ENCODE measurements at regions not wholly inside any gene's neighbourhood (a gene's known extent, or its start where the extent isn't known, plus 50 kb on each side); places are given as distances from the start of the nearest gene placed in this dataset.

DNA sequence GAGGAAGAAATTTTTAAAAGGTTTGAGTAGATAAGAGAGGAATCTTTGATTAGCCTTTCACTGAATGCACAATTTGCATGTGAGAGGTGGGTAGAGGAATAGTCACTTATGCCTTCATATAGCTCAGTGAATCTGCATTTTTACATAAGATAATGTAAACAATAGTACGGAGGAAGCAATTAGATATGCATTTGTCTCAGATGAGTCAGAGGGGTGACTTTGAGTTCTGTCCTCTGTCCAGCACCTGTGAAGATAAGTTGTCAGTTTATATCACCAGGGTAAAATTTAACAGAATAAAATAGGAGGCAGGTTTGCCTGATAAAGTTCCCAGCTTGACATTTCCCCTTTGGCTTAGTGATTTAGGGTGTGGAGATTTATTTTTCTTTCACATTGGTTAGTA lies 841.9 kb downstream of the PCDH18 start:
- no peak for DNase-seq (ENCODE audit: extremely low spot score)
- ChIA-PET POLR2A (no interaction called here), CTCF (interaction anchor here (0.9 to 1.1 kb wide), 2 partner anchors 9 to 22 kb away, joined by 3 to 4 read pairs; no protein-coding TSS in a partner anchor)
- TF ChIP-seq, protein P1, sequence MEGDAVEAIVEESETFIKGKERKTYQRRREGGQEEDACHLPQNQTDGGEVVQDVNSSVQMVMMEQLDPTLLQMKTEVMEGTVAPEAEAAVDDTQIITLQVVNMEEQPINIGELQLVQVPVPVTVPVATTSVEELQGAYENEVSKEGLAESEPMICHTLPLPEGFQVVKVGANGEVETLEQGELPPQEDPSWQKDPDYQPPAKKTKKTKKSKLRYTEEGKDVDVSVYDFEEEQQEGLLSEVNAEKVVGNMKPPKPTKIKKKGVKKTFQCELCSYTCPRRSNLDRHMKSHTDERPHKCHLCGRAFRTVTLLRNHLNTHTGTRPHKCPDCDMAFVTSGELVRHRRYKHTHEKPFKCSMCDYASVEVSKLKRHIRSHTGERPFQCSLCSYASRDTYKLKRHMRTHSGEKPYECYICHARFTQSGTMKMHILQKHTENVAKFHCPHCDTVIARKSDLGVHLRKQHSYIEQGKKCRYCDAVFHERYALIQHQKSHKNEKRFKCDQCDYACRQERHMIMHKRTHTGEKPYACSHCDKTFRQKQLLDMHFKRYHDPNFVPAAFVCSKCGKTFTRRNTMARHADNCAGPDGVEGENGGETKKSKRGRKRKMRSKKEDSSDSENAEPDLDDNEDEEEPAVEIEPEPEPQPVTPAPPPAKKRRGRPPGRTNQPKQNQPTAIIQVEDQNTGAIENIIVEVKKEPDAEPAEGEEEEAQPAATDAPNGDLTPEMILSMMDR (IDR thresholded peaks at IDR 0.05; ENCODE audit: control extremely low read depth, extremely low read depth, low read depth, missing control alignments), result no peak

- CTCF ChIA-PET, result no interaction called here
- DNase-seq (ENCODE audit: extremely low spot score), result no peak
- POLR2A ChIA-PET, result no interaction called here
- TF ChIP-seq, protein P1 (IDR thresholded peaks at IDR 0.05; ENCODE audit: control extremely low read depth, extremely low read depth, low read depth, missing control alignments), result no peak
These were observed 844.7 kb downstream of the PCDH18 start for GRCh38 chr4:136687596-136687995.

DNA sequence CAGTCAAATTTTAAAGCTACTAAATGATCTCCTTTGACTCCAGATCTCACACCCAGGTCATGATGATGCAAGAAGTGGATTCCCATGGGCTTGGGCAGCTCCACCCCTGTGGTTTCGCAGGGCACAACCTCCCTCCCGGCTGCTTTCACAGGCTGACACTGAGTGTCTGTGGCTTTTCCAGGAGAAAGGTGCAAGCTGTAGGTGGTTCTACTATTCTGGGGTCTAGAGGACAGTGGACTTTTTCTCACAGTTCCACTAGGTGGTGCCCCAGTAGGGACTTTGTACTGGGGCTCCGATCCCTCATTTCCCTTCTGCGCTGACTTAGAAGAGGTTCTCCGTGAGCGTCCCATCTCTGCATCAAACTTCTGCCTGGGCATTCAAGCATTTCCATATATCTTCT lies 845.2 kb downstream of the PCDH18 start:
- TF ChIP-seq, protein P1 (IDR thresholded peaks at IDR 0.05; ENCODE audit: control extremely low read depth, extremely low read depth, low read depth, missing control alignments), result no peak
- POLR2A ChIA-PET, result no interaction called here
- CTCF ChIA-PET, result interaction anchor here (1.6 to 1.7 kb wide), 2 partner anchors 8 to 27 kb away, joined by 3 to 4 read pairs; no protein-coding TSS in a partner anchor
- no peak for DNase-seq (ENCODE audit: extremely low spot score)

GRCh38 chr4:136680761-136681160 lies 851.5 kb downstream of the PCDH18 start:
- TF ChIP-seq, protein P1 (IDR thresholded peaks at IDR 0.05; ENCODE audit: control extremely low read depth, extremely low read depth, low read depth, missing control alignments), result no peak
- CTCF ChIA-PET, result interaction anchor here (1.4 kb wide), 1 partner anchor 10 kb away, joined by 4 read pairs; no protein-coding TSS in a partner anchor
- POLR2A ChIA-PET, result no interaction called here
- DNase-seq (ENCODE audit: extremely low spot score), result no peak

DNA sequence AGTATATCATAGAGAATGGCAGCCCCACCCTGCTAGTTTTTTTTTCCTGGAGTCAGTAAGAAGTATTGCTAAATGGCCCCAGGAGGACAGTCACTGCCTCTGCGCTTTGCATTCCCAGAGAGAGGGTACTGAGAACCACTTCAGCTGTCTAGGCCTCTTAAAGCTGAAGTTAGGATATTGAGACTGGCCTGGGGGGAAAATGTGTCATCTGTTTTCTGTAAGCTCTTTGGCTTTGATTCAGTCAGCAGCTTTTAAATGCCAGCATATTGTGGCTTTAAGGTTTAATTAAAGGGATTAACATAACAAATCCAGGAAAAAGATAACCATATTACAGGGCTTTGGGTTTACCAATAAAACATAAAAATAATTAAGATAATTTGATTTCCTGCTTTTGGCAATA lies 852.0 kb downstream of the PCDH18 start:
- CTCF ChIA-PET, result no interaction called here
- no peak for DNase-seq (ENCODE audit: extremely low spot score)
- POLR2A ChIA-PET, result no interaction called here
- TF ChIP-seq, protein P1 (IDR thresholded peaks at IDR 0.05; ENCODE audit: control extremely low read depth, extremely low read depth, low read depth, missing control alignments), result no peak

- CTCF ChIA-PET, result interaction anchor here (1.2 kb wide), 1 partner anchor 12 kb away, joined by 4 read pairs; no protein-coding TSS in a partner anchor
- no peak for DNase-seq (ENCODE audit: extremely low spot score)
- TF ChIP-seq, protein P1 (IDR thresholded peaks at IDR 0.05; ENCODE audit: control extremely low read depth, extremely low read depth, low read depth, missing control alignments), result no peak
- POLR2A ChIA-PET, result no interaction called here
These were observed 862.0 kb downstream of the PCDH18 start for GRCh38 chr4:136670265-136670664.

DNA sequence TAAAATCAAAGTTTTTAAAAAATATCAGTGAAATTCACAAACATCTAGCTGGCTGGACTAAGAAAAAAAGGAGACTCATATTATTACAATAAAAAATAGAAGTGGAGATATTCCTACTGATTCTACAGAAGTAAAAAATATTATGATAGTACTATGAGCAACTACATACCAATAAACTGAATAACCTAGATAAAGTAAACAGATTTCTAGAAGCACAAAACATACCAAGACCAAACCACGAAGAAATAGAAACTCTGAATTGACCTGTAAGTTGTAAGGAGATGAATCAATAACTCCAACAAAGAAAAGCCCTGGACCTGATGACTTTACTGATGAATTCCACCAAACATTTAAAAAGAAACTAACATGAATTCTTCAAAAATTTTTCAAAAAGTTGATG lies 867.3 kb downstream of the PCDH18 start:
- ChIA-PET POLR2A (no interaction called here), CTCF (no interaction called here)
- TF ChIP-seq, protein P1 (IDR thresholded peaks at IDR 0.05; ENCODE audit: control extremely low read depth, extremely low read depth, low read depth, missing control alignments), result no peak
- DNase-seq (ENCODE audit: extremely low spot score), result no peak

Data from GM10248 (cell line).